Astrocyte of the spinal cord (primary cell): ENCODE measurements at regions not wholly inside any gene's neighbourhood (a gene's known extent, or its start where the extent isn't known, plus 50 kb on each side); places are given as distances from the start of the nearest gene placed in this dataset.

Source experiments
- DNase-seq: peaks from one replicate; pipeline ENCODE4 v3.0.0; 2011; ENCODE audit warnings: low read depth, low spot score
- H3K4me3 ChIP-seq: 2 replicates; pipeline ENCODE4 v1.5.1; 2011; ENCODE audit warnings: low read depth, mild to moderate bottlenecking, low read length, moderate library complexity
- CTCF ChIP-seq: IDR thresholded peaks from 2 replicates; pipeline ENCODE4 v1.5.1; 2012; ENCODE audit warnings: low read depth, mild to moderate bottlenecking, low read length, inconsistent platforms
- in situ Hi-C: cut with HindIII; loops from 2 replicates; pipeline ENCODE4 v1.10.0; 2017; ENCODE audit warnings: low sequenced_read_pairs

DNA sequence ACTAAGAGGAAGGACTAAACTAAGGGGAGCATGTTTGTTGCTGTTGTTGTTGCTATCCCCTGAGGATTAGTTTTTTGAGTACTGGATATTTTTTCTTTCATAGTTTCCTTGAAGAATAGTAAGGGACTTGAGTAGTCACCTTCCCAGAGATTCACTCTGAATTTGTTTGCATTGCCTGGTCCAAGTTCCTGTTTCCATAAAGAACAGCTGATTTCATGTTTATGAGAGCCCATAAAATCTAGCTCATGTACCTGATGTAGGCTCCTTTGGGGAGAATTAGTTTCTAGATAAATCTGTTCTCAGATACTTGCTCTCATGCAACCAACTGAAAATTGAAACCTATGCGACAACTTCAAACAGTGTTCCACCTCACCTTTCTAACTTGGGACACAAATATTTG is 464.4 kb upstream of the MBL2 start:
- no peak for DNase-seq
- in situ Hi-C loops: no loop called here
- TF ChIP-seq CTCF: no peak
- no peak overlapping the region for H3K4me3 ChIP-seq

GRCh38 chr10:53233749-53234148 is 461.2 kb upstream of the MBL2 start:
- in situ Hi-C loops: no loop called here
- H3K4me3 ChIP-seq: no peak overlapping the region
- no peak for TF ChIP-seq CTCF
- DNase-seq: no peak

DNA sequence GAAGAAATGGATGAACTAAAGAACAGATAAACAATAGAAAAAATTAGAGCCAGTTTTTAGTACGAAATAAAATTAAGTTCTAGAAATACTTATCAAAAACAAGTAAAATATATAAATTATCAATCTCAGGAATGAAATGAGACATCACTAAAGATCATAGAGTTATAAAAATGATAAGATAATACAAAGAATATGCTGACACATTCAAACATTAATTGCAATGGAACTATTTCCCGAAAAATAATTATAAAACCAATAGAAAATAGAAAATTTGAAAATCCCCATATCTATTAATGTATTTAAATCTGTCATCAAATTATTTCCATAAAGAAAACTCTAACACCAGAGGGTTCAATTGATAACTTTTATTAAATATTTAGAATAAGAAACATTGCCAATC is 458.1 kb upstream of the MBL2 start:
- in situ Hi-C loops: no loop called here
- no peak overlapping the region for H3K4me3 ChIP-seq
- DNase-seq: no peak
- TF ChIP-seq CTCF: no peak

GRCh38 chr10:53223851-53224250 is 451.3 kb upstream of the MBL2 start:
- no peak for TF ChIP-seq CTCF
- DNase-seq: no peak

DNA sequence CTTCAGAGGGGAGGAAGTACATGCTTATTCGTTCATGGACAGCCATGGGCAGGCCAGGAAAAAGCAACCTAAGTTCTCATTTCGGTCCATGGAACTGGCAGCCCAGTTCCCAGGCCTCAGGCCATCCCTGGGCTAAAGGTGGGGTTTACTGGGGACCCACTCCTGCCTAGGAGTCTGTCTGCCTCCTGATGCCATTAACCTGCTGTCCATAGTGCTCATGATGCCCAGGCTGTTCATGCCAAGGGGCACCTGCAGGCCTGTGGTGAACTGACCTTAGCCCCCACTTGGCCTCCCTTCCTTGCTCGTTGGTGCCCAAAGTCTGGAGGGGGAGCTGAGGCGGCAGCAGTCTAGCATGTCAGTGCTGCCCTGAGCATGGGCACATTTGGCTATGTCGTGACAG is 450.2 kb upstream of the MBL2 start:
- in situ Hi-C loops: no loop called here
- H3K4me3 ChIP-seq: no peak overlapping the region
- no peak for DNase-seq
- TF ChIP-seq CTCF: no peak

More at GRCh38 chr10:53223851-53224250, 451.3 kb upstream of the MBL2 start:
- in situ Hi-C loops: no loop called here
- H3K4me3 ChIP-seq: no peak overlapping the region

GRCh38 chr10:53209944-53210611 is 437.5 kb upstream of the MBL2 start:
- in situ Hi-C loops: no loop called here
- no peak overlapping the region for H3K4me3 ChIP-seq
- peak; percentile 31 for TF ChIP-seq CTCF
- DNase-seq: peak; percentile 19
